ENCODE measurements at regions not wholly inside any gene's neighbourhood (a gene's known extent, or its start where the extent isn't known, plus 50 kb on each side); places are given as distances from the start of the nearest gene placed in this dataset.

DNA sequence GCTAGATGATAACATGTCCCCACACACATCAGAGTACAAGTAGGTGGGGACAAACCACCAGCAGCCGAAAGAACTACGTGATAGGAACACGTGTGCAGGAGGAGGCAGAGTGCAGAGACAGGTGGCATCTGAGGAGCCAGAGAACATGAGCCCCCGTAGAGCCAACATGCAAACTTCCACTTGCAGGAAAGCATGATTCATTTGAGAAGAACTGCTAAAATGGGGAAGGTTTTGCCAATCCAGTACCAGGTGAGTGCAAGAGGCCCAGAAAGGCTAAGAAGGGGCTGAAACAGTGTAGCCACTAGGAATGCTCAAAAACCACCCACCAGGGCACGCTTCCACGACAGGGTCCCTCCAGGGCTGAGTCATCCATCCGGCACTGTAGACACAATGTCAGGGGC lies 149.8 kb upstream of the TENM3 start (continued):
- TF ChIP-seq SPI1 (IDR thresholded peaks at IDR 0.05; ENCODE audit: borderline replicate concordance, insufficient read depth, low read depth, low read length), result no peak
- no peak for TF ChIP-seq LARP7 (IDR thresholded peaks at IDR 0.05)
- TF ChIP-seq, protein P1, sequence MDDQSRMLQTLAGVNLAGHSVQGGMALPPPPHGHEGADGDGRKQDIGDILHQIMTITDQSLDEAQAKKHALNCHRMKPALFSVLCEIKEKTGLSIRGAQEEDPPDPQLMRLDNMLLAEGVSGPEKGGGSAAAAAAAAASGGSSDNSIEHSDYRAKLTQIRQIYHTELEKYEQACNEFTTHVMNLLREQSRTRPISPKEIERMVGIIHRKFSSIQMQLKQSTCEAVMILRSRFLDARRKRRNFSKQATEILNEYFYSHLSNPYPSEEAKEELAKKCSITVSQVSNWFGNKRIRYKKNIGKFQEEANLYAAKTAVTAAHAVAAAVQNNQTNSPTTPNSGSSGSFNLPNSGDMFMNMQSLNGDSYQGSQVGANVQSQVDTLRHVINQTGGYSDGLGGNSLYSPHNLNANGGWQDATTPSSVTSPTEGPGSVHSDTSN (IDR thresholded peaks at IDR 0.05; ENCODE audit: insufficient replicate concordance, low read depth, low read length), result no peak
- no peak for TF ChIP-seq SREBF2 (IDR thresholded peaks at IDR 0.05; ENCODE audit: low read length)
- TF ChIP-seq GATAD2B (conservative IDR thresholded peaks at IDR 0.05; ENCODE audit: low read depth), result no peak
- TF ChIP-seq STAT3 (IDR thresholded peaks at IDR 0.05; ENCODE audit: low read depth, low read length), result no peak
- no peak for TF ChIP-seq POLR2AphosphoS5 (IDR thresholded peaks at IDR 0.05; ENCODE audit: low read length)
- TF ChIP-seq SUPT20H (IDR thresholded peaks at IDR 0.05; ENCODE audit: borderline replicate concordance, control insufficient read depth, low read depth, low read length), result no peak

DNA sequence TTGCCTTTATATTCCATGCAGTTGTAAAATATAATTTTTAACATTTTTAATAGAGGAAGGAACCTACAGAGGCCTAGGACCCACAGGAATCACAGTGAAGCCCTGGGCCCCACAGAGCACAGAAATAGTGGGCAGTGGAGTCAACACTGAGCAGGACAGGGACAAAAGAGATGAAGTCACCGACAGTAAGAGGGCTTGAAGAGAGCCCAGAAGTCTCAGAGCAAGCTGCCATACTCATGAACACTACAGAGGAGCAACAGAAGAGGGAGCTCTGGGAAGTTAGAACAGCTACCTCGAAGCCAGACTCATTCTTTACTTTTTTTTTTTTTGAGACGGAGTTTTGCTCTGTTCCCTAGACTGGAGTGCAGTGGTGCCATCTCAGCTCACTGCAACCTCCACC lies 149.3 kb upstream of the TENM3 start:
- no peak for ATAC-seq
- in situ Hi-C loops (cut with MboI), result no loop called here
- Histone ChIP-seq H3K27me3 (replicated peaks in 1 of 2; ENCODE audit: control insufficient read depth in 2 of 2, insufficient read depth in 2 of 2, low read length in 1 of 2) (no peaks in the 10 kb centered on the region), H3K4me1 (ENCODE audit: control insufficient read depth, insufficient read depth, low read length) (no peaks in the 10 kb centered on the region), H3K4me2 (ENCODE audit: control insufficient read depth, insufficient read depth) (no peak overlapping the region), H3K9ac (ENCODE audit: control insufficient read depth, insufficient read depth, low read length) (no peak overlapping the region), H4K20me1 (ENCODE audit: control insufficient read depth, insufficient read depth) (no peaks in the 10 kb centered on the region), H3K79me2 (ENCODE audit: control insufficient read depth, insufficient read depth, low read length) (no peaks in the 10 kb centered on the region), H2AFZ (ENCODE audit: control insufficient read depth, low read depth, low read length) (no peak overlapping the region), H3K9me3 (replicated peaks; ENCODE audit: control insufficient read depth, insufficient read depth, low read length) (no peaks in the 10 kb centered on the region), H3K36me3 (ENCODE audit: control insufficient read depth in 2 of 2, insufficient read depth in 2 of 2, low read length in 1 of 2) (no peaks in the 10 kb centered on the region), H3K4me3 (no peak overlapping the region), H3K27ac (ENCODE audit: control insufficient read depth, insufficient read depth) (no peak overlapping the region)
- SMC1A ChIA-PET (ENCODE audit: uncharacterized antibody, unreplicated experiment), result no interaction called here
- DNase-seq (ENCODE audit: low read depth, low spot score), result no peak
- BruUV-seq (replicated peaks), result no TSS peak
- RAD21 ChIA-PET (ENCODE audit: unreplicated experiment), result interaction anchor here (0.6 kb wide), 1 partner anchor 1442 kb away, joined by 3 read pairs; no protein-coding TSS in a partner anchor
- CTCF ChIA-PET, result interaction anchor here (0.7 kb wide), 1 partner anchor 207 kb away, joined by 5 read pairs; no protein-coding TSS in a partner anchor
- FAIRE-seq, result no peak
- 0% methylated on average over 2 of the region's 3 CpGs for WGBS (ENCODE audit: insufficient coverage, insufficient replicate concordance, low lambda C conversion rate, missing lambda C conversion rate)
- POLR2A ChIA-PET, result no interaction called here
- intact Hi-C loops (cut with micrococcal nuclease; ENCODE audit: unreplicated experiment), result no loop called here
- TF ChIP-seq RFX5 (IDR thresholded peaks at IDR 0.05; ENCODE audit: low read depth, low read length) (no peak), SREBF1 (IDR thresholded peaks at IDR 0.05; ENCODE audit: low read length) (no peak), BHLHE40 (IDR thresholded peaks at IDR 0.05; ENCODE audit: borderline replicate concordance in 1 of 2, low read depth in 2 of 2, low read length in 1 of 2) (no peak), SMARCA5 (IDR thresholded peaks at IDR 0.05) (no peak), ZNF207 (IDR thresholded peaks at IDR 0.05; ENCODE audit: borderline replicate concordance) (no peak), RAD51 (IDR thresholded peaks at IDR 0.05) (no peak), ZNF24 (IDR thresholded peaks at IDR 0.05) (no peak), EGR1 (IDR thresholded peaks at IDR 0.05; ENCODE audit: borderline replicate concordance in 1 of 2, low read depth in 2 of 2, low read length in 2 of 2) (no peak), BACH1 (IDR thresholded peaks at IDR 0.05; ENCODE audit: borderline replicate concordance) (no peak), BMI1 (IDR thresholded peaks at IDR 0.05; ENCODE audit: borderline replicate concordance) (no peak), CHD2 (IDR thresholded peaks at IDR 0.05; ENCODE audit: borderline replicate concordance, low read depth, low read length) (no peak), JUNB (IDR thresholded peaks at IDR 0.05) (no peak), EED (IDR thresholded peaks at IDR 0.05; ENCODE audit: low read depth) (no peak), SIN3A (IDR thresholded peaks at IDR 0.05; ENCODE audit: low read depth, low read length) (no peak)
- TF ChIP-seq, protein P2, sequence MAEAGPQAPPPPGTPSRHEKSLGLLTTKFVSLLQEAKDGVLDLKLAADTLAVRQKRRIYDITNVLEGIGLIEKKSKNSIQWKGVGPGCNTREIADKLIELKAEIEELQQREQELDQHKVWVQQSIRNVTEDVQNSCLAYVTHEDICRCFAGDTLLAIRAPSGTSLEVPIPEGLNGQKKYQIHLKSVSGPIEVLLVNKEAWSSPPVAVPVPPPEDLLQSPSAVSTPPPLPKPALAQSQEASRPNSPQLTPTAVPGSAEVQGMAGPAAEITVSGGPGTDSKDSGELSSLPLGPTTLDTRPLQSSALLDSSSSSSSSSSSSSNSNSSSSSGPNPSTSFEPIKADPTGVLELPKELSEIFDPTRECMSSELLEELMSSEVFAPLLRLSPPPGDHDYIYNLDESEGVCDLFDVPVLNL (IDR thresholded peaks at IDR 0.05; ENCODE audit: low read depth, low read length), result no peak
- TF ChIP-seq, protein P3, sequence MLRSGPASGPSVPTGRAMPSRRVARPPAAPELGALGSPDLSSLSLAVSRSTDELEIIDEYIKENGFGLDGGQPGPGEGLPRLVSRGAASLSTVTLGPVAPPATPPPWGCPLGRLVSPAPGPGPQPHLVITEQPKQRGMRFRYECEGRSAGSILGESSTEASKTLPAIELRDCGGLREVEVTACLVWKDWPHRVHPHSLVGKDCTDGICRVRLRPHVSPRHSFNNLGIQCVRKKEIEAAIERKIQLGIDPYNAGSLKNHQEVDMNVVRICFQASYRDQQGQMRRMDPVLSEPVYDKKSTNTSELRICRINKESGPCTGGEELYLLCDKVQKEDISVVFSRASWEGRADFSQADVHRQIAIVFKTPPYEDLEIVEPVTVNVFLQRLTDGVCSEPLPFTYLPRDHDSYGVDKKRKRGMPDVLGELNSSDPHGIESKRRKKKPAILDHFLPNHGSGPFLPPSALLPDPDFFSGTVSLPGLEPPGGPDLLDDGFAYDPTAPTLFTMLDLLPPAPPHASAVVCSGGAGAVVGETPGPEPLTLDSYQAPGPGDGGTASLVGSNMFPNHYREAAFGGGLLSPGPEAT (IDR thresholded peaks at IDR 0.05; ENCODE audit: low read depth), result no peak

All from GM12878 (cell line).